ENCODE measurements at regions not wholly inside any gene's neighbourhood (a gene's known extent, or its start where the extent isn't known, plus 50 kb on each side); places are given as distances from the start of the nearest gene placed in this dataset.

- Histone ChIP-seq H3K4me3 (replicated peaks; ENCODE audit: insufficient read depth, low read length) (no peak overlapping the region), H3K27me3 (ENCODE audit: insufficient read depth, poor library complexity, severe bottlenecking) (no peaks in the 10 kb centered on the region)
- no peak for DNase-seq (ENCODE audit: low read depth in 1 of 2, low spot score in 1 of 2)
Measured at GRCh38 chr3:88921986-88922385, 185.4 kb upstream of the EPHA3 start.

GRCh38 chr3:88926221-88926620, 181.2 kb upstream of the EPHA3 start:
- TF ChIP-seq GABPA (IDR thresholded peaks at IDR 0.05; ENCODE audit: low read depth) = no peak
- TF ChIP-seq, protein P1, sequence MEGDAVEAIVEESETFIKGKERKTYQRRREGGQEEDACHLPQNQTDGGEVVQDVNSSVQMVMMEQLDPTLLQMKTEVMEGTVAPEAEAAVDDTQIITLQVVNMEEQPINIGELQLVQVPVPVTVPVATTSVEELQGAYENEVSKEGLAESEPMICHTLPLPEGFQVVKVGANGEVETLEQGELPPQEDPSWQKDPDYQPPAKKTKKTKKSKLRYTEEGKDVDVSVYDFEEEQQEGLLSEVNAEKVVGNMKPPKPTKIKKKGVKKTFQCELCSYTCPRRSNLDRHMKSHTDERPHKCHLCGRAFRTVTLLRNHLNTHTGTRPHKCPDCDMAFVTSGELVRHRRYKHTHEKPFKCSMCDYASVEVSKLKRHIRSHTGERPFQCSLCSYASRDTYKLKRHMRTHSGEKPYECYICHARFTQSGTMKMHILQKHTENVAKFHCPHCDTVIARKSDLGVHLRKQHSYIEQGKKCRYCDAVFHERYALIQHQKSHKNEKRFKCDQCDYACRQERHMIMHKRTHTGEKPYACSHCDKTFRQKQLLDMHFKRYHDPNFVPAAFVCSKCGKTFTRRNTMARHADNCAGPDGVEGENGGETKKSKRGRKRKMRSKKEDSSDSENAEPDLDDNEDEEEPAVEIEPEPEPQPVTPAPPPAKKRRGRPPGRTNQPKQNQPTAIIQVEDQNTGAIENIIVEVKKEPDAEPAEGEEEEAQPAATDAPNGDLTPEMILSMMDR (IDR thresholded peaks at IDR 0.05; ENCODE audit: insufficient read depth, low read length) = no peak
- no peak for TF ChIP-seq POLR2AphosphoS5 (IDR thresholded peaks at IDR 0.05; ENCODE audit: low read depth)
- TF ChIP-seq SPI1 (IDR thresholded peaks at IDR 0.05; ENCODE audit: borderline replicate concordance, low read depth) = no peak
- TF ChIP-seq, protein P2, sequence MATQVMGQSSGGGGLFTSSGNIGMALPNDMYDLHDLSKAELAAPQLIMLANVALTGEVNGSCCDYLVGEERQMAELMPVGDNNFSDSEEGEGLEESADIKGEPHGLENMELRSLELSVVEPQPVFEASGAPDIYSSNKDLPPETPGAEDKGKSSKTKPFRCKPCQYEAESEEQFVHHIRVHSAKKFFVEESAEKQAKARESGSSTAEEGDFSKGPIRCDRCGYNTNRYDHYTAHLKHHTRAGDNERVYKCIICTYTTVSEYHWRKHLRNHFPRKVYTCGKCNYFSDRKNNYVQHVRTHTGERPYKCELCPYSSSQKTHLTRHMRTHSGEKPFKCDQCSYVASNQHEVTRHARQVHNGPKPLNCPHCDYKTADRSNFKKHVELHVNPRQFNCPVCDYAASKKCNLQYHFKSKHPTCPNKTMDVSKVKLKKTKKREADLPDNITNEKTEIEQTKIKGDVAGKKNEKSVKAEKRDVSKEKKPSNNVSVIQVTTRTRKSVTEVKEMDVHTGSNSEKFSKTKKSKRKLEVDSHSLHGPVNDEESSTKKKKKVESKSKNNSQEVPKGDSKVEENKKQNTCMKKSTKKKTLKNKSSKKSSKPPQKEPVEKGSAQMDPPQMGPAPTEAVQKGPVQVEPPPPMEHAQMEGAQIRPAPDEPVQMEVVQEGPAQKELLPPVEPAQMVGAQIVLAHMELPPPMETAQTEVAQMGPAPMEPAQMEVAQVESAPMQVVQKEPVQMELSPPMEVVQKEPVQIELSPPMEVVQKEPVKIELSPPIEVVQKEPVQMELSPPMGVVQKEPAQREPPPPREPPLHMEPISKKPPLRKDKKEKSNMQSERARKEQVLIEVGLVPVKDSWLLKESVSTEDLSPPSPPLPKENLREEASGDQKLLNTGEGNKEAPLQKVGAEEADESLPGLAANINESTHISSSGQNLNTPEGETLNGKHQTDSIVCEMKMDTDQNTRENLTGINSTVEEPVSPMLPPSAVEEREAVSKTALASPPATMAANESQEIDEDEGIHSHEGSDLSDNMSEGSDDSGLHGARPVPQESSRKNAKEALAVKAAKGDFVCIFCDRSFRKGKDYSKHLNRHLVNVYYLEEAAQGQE (IDR thresholded peaks at IDR 0.05; ENCODE audit: insufficient replicate concordance, low read depth) = no peak
- no peak overlapping the region for H3K27ac ChIP-seq (replicated peaks)
- no peak overlapping the region for H3K4me3 ChIP-seq (replicated peaks; ENCODE audit: insufficient read depth, low read length)
- no peaks in the 10 kb centered on the region for H3K27me3 ChIP-seq (ENCODE audit: insufficient read depth, poor library complexity, severe bottlenecking)
- DNase-seq (ENCODE audit: low read depth in 1 of 2, low spot score in 1 of 2) = no peak

More at GRCh38 chr3:88921986-88922385, 185.4 kb upstream of the EPHA3 start:
- H3K27ac ChIP-seq (replicated peaks) = no peak overlapping the region
- TF ChIP-seq, protein P2 (IDR thresholded peaks at IDR 0.05; ENCODE audit: insufficient replicate concordance, low read depth) = no peak
- TF ChIP-seq POLR2AphosphoS5 (IDR thresholded peaks at IDR 0.05; ENCODE audit: low read depth) (no peak), SPI1 (IDR thresholded peaks at IDR 0.05; ENCODE audit: borderline replicate concordance, low read depth) (no peak), GABPA (IDR thresholded peaks at IDR 0.05; ENCODE audit: low read depth) (no peak)
- TF ChIP-seq, protein P1 (IDR thresholded peaks at IDR 0.05; ENCODE audit: insufficient read depth, low read length) = no peak

GRCh38 chr3:88930611-88931010, 176.8 kb upstream of the EPHA3 start:
- no peaks in the 10 kb centered on the region for H3K27me3 ChIP-seq (ENCODE audit: insufficient read depth, poor library complexity, severe bottlenecking)
- H3K27ac ChIP-seq (replicated peaks) = no peak overlapping the region
- no peak overlapping the region for H3K4me3 ChIP-seq (replicated peaks; ENCODE audit: insufficient read depth, low read length)
- DNase-seq (ENCODE audit: low read depth in 1 of 2, low spot score in 1 of 2) = no peak
- no peak for TF ChIP-seq GABPA (IDR thresholded peaks at IDR 0.05; ENCODE audit: low read depth)
- TF ChIP-seq, protein P1 (IDR thresholded peaks at IDR 0.05; ENCODE audit: insufficient read depth, low read length) = no peak
- no peak for TF ChIP-seq SPI1 (IDR thresholded peaks at IDR 0.05; ENCODE audit: borderline replicate concordance, low read depth)
- TF ChIP-seq, protein P2 (IDR thresholded peaks at IDR 0.05; ENCODE audit: insufficient replicate concordance, low read depth) = no peak
- no peak for TF ChIP-seq POLR2AphosphoS5 (IDR thresholded peaks at IDR 0.05; ENCODE audit: low read depth)
